CD4-positive, alpha-beta T cell (primary cell): ENCODE measurements at regions not wholly inside any gene's neighbourhood (a gene's known extent, or its start where the extent isn't known, plus 50 kb on each side); places are given as distances from the start of the nearest gene placed in this dataset.

Experiments used
- ATAC-seq: fragments of 200-7000 bp; cut with Tn5 transposase; one replicate; pipeline ENCODE4 v1.10.0; 2022; ENCODE audit warnings: mild to moderate bottlenecking; ENCODE audit not compliant: poor library complexity
- CTCF ChIA-PET: fragments of 350-600 bp; sonication (Branson Sonifier 250); formaldehyde crosslinking; loops from one replicate; lab custom pipeline; 2021; ENCODE audit warnings: antibody characterized with exemption, inconsistent platforms; lab: Charles Lee
- POLR2A ChIA-PET: fragments of 350-600 bp; sonication (Branson Sonifier 250); formaldehyde crosslinking; loops from one replicate; lab custom pipeline; 2021; ENCODE audit warnings: antibody characterized with exemption, inconsistent platforms; lab: Charles Lee
- DNase-seq, 14 experiments: peaks; one replicate each; pipeline ENCODE4 v3.0.0-alpha.2; 2013 to 2020; ENCODE audit warnings: mixed read lengths in 2 of 14
- H3K27ac ChIP-seq, 2 donors: one replicate each; pipeline versions ENCODE4 v1.5.1 to v1.7.0; 2013; ENCODE audit warnings: low read length in 2 of 2, low read depth in 1 of 2, mild to moderate bottlenecking in 1 of 2
- H3K27me3 ChIP-seq, 2 experiments: 1 replicate in 1 of 2; 2 replicates in 1 of 2; pipeline versions ENCODE4 v1.6.1 to v1.7.0; 2013; ENCODE audit warnings: low read length in 2 of 2, control low read depth in 1 of 2, mild to moderate bottlenecking in 1 of 2, moderate library complexity in 1 of 2; ENCODE audit not compliant: insufficient read depth in 2 of 2, control insufficient read depth in 1 of 2
- H3K36me3 ChIP-seq: one replicate; pipeline ENCODE4 v1.6.1; 2013; ENCODE audit warnings: low read length, control low read depth; ENCODE audit not compliant: insufficient read depth
- H3K4me1 ChIP-seq: one replicate; pipeline ENCODE4 v1.6.1; 2013; ENCODE audit warnings: low read length, control low read depth; ENCODE audit not compliant: insufficient read depth
- H3K4me3 ChIP-seq: one replicate; pipeline ENCODE4 v1.5.1; 2013; ENCODE audit warnings: mild to moderate bottlenecking, low read length, moderate library complexity
- H3K9me3 ChIP-seq, 2 experiments: 1 replicate in 1 of 2; 2 replicates in 1 of 2; pipeline versions ENCODE4 v1.6.1 to v1.7.0; 2013; ENCODE audit warnings: low read length in 2 of 2, mild to moderate bottlenecking in 2 of 2, control low read depth in 1 of 2, moderate library complexity in 1 of 2; ENCODE audit not compliant: control insufficient read depth in 1 of 2, insufficient read depth in 1 of 2
- H3K27ac Mint-ChIP-seq: one replicate; pipeline ENCODE4 v1.8.0; 2020; ENCODE audit warnings: mixed read lengths
- H3K27me3 Mint-ChIP-seq: one replicate; pipeline ENCODE4 v1.8.0; 2021; ENCODE audit warnings: mixed read lengths
- H3K36me3 Mint-ChIP-seq: one replicate; pipeline ENCODE4 v1.8.0; 2021; ENCODE audit warnings: low read depth, mixed read lengths
- H3K4me1 Mint-ChIP-seq: one replicate; pipeline ENCODE4 v1.8.0; 2021; ENCODE audit warnings: low read depth, mixed read lengths
- H3K4me3 Mint-ChIP-seq: one replicate; pipeline ENCODE4 v1.8.0; 2020; ENCODE audit warnings: mild to moderate bottlenecking, mixed read lengths
- H3K9me3 Mint-ChIP-seq: one replicate; pipeline ENCODE4 v1.8.0; 2020; ENCODE audit warnings: mixed read lengths
- CTCF ChIP-seq: fragments of 200-600 bp; IDR thresholded peaks from one replicate; pipeline ENCODE4 v1.8.0; 2022; ENCODE audit warnings: antibody characterized with exemption, mild to moderate bottlenecking
- intact Hi-C, 2 experiments: fragments of 100-400 bp; cut with DNase I in 1 of 2; cut with micrococcal nuclease in 1 of 2; formaldehyde crosslinking; loops; one replicate each; pipeline versions ENCODE4 v1.15.1 to v1.9.0; 2023 to 2025; cut with DNase I, micrococcal nuclease

- ChIA-PET CTCF (no interaction called here), POLR2A (no interaction called here)
- Histone ChIP-seq H3K27ac (no peak overlapping the region), H3K4me3 (no peak overlapping the region), H3K27me3 (no peaks in the 10 kb centered on the region), H3K36me3 (no peaks in the 10 kb centered on the region), H3K4me1 (no peaks in the 10 kb centered on the region), H3K9me3 (no peaks in the 10 kb centered on the region)
- DNase-seq: no peak
- Mint-ChIP-seq H3K36me3 (no peaks in the 10 kb centered on the region), H3K4me1 (no peaks in the 10 kb centered on the region), H3K27me3 (no peaks in the 10 kb centered on the region), H3K9me3 (no peaks in the 10 kb centered on the region), H3K27ac (no peak overlapping the region), H3K4me3 (no peak overlapping the region)
- TF ChIP-seq CTCF: no peak
- intact Hi-C loops: no loop called here
- ATAC-seq: no peak
Observed at GRCh38 chr5:101658433-101658832, 637.7 kb downstream of the SLCO4C1 start.

GRCh38 chr5:101653996-101654395, 642.1 kb downstream of the SLCO4C1 start:
- no peak overlapping the region for H3K4me3 Mint-ChIP-seq
- CTCF ChIA-PET: interaction anchor here (0.5 kb wide), 1 partner anchor 13 kb away, joined by 5 read pairs; no protein-coding TSS in a partner anchor
- H3K27me3 ChIP-seq: no peaks in the 10 kb centered on the region
- H3K9me3 ChIP-seq: no peaks in the 10 kb centered on the region
- no peak overlapping the region for H3K27ac ChIP-seq
- intact Hi-C loops: no loop called here
- no peaks in the 10 kb centered on the region for H3K27me3 Mint-ChIP-seq
- no peak for ATAC-seq
- H3K4me1 Mint-ChIP-seq: no peaks in the 10 kb centered on the region
- no peaks in the 10 kb centered on the region for H3K36me3 ChIP-seq
- H3K4me1 ChIP-seq: no peaks in the 10 kb centered on the region
- POLR2A ChIA-PET: no interaction called here
- DNase-seq: no peak
- H3K4me3 ChIP-seq: no peak overlapping the region
- H3K27ac Mint-ChIP-seq: no peak overlapping the region
- no peak for TF ChIP-seq CTCF
- no peaks in the 10 kb centered on the region for H3K9me3 Mint-ChIP-seq
- no peaks in the 10 kb centered on the region for H3K36me3 Mint-ChIP-seq

GRCh38 chr5:101647861-101648260, 648.2 kb downstream of the SLCO4C1 start:
- no peaks in the 10 kb centered on the region for H3K27me3 Mint-ChIP-seq
- DNase-seq (no peak), ATAC-seq (no peak)
- Histone ChIP-seq H3K27ac (no peak overlapping the region), H3K4me3 (no peak overlapping the region), H3K36me3 (no peaks in the 10 kb centered on the region), H3K4me1 (no peaks in the 10 kb centered on the region), H3K27me3 (no peaks in the 10 kb centered on the region), H3K9me3 (no peaks in the 10 kb centered on the region)
- ChIA-PET POLR2A (no interaction called here), CTCF (no interaction called here)
- no peaks in the 10 kb centered on the region for H3K9me3 Mint-ChIP-seq
- H3K36me3 Mint-ChIP-seq: no peaks in the 10 kb centered on the region
- no peaks in the 10 kb centered on the region for H3K4me1 Mint-ChIP-seq
- intact Hi-C loops: no loop called here
- H3K27ac Mint-ChIP-seq: no peak overlapping the region
- H3K4me3 Mint-ChIP-seq: no peak overlapping the region
- TF ChIP-seq CTCF: no peak
